GM18951 (cell line): ENCODE measurements at regions not wholly inside any gene's neighbourhood (a gene's known extent, or its start where the extent isn't known, plus 50 kb on each side); places are given as distances from the start of the nearest gene placed in this dataset.

Source experiments
- POLR2A ChIP-seq: IDR thresholded peaks from 4 replicates; pipeline ENCODE4 v1.6.1; 2011; ENCODE audit warnings: mild to moderate bottlenecking; ENCODE audit not compliant: insufficient read length, insufficient read depth; ENCODE audit errors: extremely low read depth
- in situ Hi-C: fragments of 300-500 bp; cut with MboI; formaldehyde crosslinking; loops from one replicate; pipeline ENCODE4 v1.12.0; 2022; ENCODE audit warnings: low sequenced_read_pairs, mixed read lengths, inconsistent platforms; ENCODE audit not compliant: unreplicated experiment

GRCh38 chr10:64080071-64080470 lies 558.9 kb downstream of the REEP3 start:
- in situ Hi-C loops = no loop called here
- no peak for TF ChIP-seq POLR2A

- no peak for TF ChIP-seq POLR2A
- in situ Hi-C loops = no loop called here
These were observed 560.8 kb downstream of the REEP3 start for GRCh38 chr10:64081947-64082482.

- TF ChIP-seq POLR2A = no peak
- in situ Hi-C loops = no loop called here
These were observed 565.0 kb downstream of the REEP3 start for GRCh38 chr10:64086083-64086767.

GRCh38 chr10:64089648-64090047 lies 568.4 kb downstream of the REEP3 start:
- in situ Hi-C loops = no loop called here
- TF ChIP-seq POLR2A = no peak

- TF ChIP-seq POLR2A = no peak
- in situ Hi-C loops = no loop called here
These were observed 569.7 kb downstream of the REEP3 start for GRCh38 chr10:64090865-64091264.

- TF ChIP-seq POLR2A = no peak
- in situ Hi-C loops = no loop called here
These were observed 570.7 kb downstream of the REEP3 start for GRCh38 chr10:64091897-64092296.

- in situ Hi-C loops = no loop called here
- no peak for TF ChIP-seq POLR2A
These were observed 572.1 kb downstream of the REEP3 start for GRCh38 chr10:64093304-64093703.

GRCh38 chr10:64093946-64094535 lies 572.8 kb downstream of the REEP3 start:
- in situ Hi-C loops = no loop called here
- TF ChIP-seq POLR2A = no peak

GRCh38 chr10:64096941-64097340 lies 575.7 kb downstream of the REEP3 start:
- TF ChIP-seq POLR2A = no peak

GRCh38 chr10:64097391-64098122 lies 576.4 kb downstream of the REEP3 start:
- in situ Hi-C loops = no loop called here
- TF ChIP-seq POLR2A = no peak

More at GRCh38 chr10:64096941-64097340, 575.7 kb downstream of the REEP3 start:
- in situ Hi-C loops = no loop called here

GRCh38 chr10:64098994-64099393 lies 577.8 kb downstream of the REEP3 start:
- in situ Hi-C loops = no loop called here
- TF ChIP-seq POLR2A = no peak

GRCh38 chr10:64101606-64102263 lies 580.5 kb downstream of the REEP3 start:
- in situ Hi-C loops = no loop called here
- TF ChIP-seq POLR2A = no peak

GRCh38 chr10:64102264-64102633 lies 581.0 kb downstream of the REEP3 start:
- in situ Hi-C loops = no loop called here
- TF ChIP-seq POLR2A = no peak
